H9 (cell line): ENCODE measurements at regions not wholly inside any gene's neighbourhood (a gene's known extent, or its start where the extent isn't known, plus 50 kb on each side); places are given as distances from the start of the nearest gene placed in this dataset.

Experiments used
- DNase-seq: peaks from one replicate; pipeline ENCODE4 v3.0.0-alpha.2; 2017
- H2AFZ ChIP-seq: one replicate; pipeline ENCODE4 v1.6.1; 2013; ENCODE audit warnings: mild to moderate bottlenecking, low read length, control low read depth, moderate library complexity
- H2AK5ac ChIP-seq: 2 replicates; pipeline ENCODE4 v1.6.1; 2013; ENCODE audit warnings: low read length, control low read depth, mixed read lengths; ENCODE audit not compliant: insufficient read length
- H2BK120ac ChIP-seq: one replicate; pipeline ENCODE4 v1.6.1; 2013; ENCODE audit warnings: low read depth, mild to moderate bottlenecking, low read length, control low read depth, inconsistent platforms; ENCODE audit not compliant: poor library complexity, severe bottlenecking
- H2BK12ac ChIP-seq: 2 replicates; pipeline ENCODE4 v1.6.1; 2013; ENCODE audit warnings: low read length, control low read depth, mixed read lengths, low read depth; ENCODE audit not compliant: insufficient read length
- H2BK15ac ChIP-seq: 2 replicates; pipeline ENCODE4 v1.6.1; 2013; ENCODE audit warnings: low read depth, low read length, control low read depth
- H2BK20ac ChIP-seq: one replicate; pipeline ENCODE4 v1.6.1; 2013; ENCODE audit warnings: low read depth, mild to moderate bottlenecking, low read length, control low read depth, inconsistent platforms; ENCODE audit not compliant: poor library complexity, severe bottlenecking
- H2BK5ac ChIP-seq: 2 replicates; pipeline ENCODE4 v1.6.1; 2013; ENCODE audit warnings: low read length, control low read depth, mixed read lengths; ENCODE audit not compliant: insufficient read length
- H3K14ac ChIP-seq: 2 replicates; pipeline ENCODE4 v1.6.1; 2013; ENCODE audit warnings: low read length, control low read depth; ENCODE audit not compliant: insufficient read depth
- H3K18ac ChIP-seq: 2 replicates; pipeline ENCODE4 v1.6.1; 2013; ENCODE audit warnings: low read depth, mild to moderate bottlenecking, mixed read lengths, low read length, control low read depth; ENCODE audit not compliant: insufficient read length
- H3K23ac ChIP-seq: 2 replicates; pipeline ENCODE4 v1.6.1; 2013; ENCODE audit warnings: low read length, control low read depth, mixed read lengths, low read depth; ENCODE audit not compliant: insufficient read length
- H3K23me2 ChIP-seq: 2 replicates; pipeline ENCODE4 v1.6.1; 2013; ENCODE audit warnings: low read depth, mild to moderate bottlenecking, mixed read lengths, low read length, control low read depth; ENCODE audit not compliant: insufficient read length, poor library complexity, severe bottlenecking
- H3K27ac ChIP-seq: 2 replicates; pipeline ENCODE4 v1.5.1; 2013; ENCODE audit warnings: low read length, control low read depth, mixed read lengths, low read depth; ENCODE audit not compliant: insufficient read length
- H3K27me3 ChIP-seq: 2 replicates; pipeline ENCODE4 v1.6.1; 2013; ENCODE audit warnings: low read length, control low read depth, inconsistent platforms; ENCODE audit not compliant: insufficient read depth
- H3K4ac ChIP-seq: 2 replicates; pipeline ENCODE4 v1.6.1; 2013; ENCODE audit warnings: low read depth, mild to moderate bottlenecking, control low read depth, inconsistent platforms, low read length, moderate library complexity
- H3K4me1 ChIP-seq: 2 replicates; pipeline ENCODE4 v1.6.1; 2013; ENCODE audit warnings: low read length, control low read depth, inconsistent platforms; ENCODE audit not compliant: insufficient read depth
- H3K4me2 ChIP-seq: 2 replicates; pipeline ENCODE4 v1.6.1; 2013; ENCODE audit warnings: low read length, control low read depth, mixed read lengths; ENCODE audit not compliant: insufficient read length, insufficient read depth
- H3K56ac ChIP-seq: 2 replicates; pipeline ENCODE4 v1.6.1; 2013; ENCODE audit warnings: low read depth, mild to moderate bottlenecking, mixed read lengths, low read length, control low read depth; ENCODE audit not compliant: insufficient read length
- H3K79me1 ChIP-seq: 2 replicates; pipeline ENCODE4 v1.6.1; 2013; ENCODE audit warnings: low read depth, mild to moderate bottlenecking, moderate library complexity, low read length, control low read depth, inconsistent platforms; ENCODE audit not compliant: insufficient read depth, poor library complexity, severe bottlenecking
- H3K79me2 ChIP-seq: 2 replicates; pipeline ENCODE4 v1.6.1; 2013; ENCODE audit warnings: low read length, control low read depth, inconsistent platforms; ENCODE audit not compliant: insufficient read depth
- H3K9ac ChIP-seq: 2 replicates; pipeline ENCODE4 v1.6.1; 2013; ENCODE audit warnings: low read length, control low read depth, mixed read lengths; ENCODE audit not compliant: insufficient read length; ENCODE audit errors: extremely low read depth
- H3K9me3 ChIP-seq: one replicate; pipeline ENCODE4 v1.6.1; 2013; ENCODE audit warnings: low read depth, low read length, inconsistent platforms; ENCODE audit not compliant: control insufficient read depth
- H3T11ph ChIP-seq: one replicate; pipeline ENCODE4 v1.6.1; 2013; ENCODE audit warnings: mild to moderate bottlenecking, low read length, control low read depth, inconsistent platforms
- H4K20me1 ChIP-seq: one replicate; pipeline ENCODE4 v1.6.1; 2013; ENCODE audit not compliant: control insufficient read depth, insufficient read length, insufficient read depth
- H4K5ac ChIP-seq: 2 replicates; pipeline ENCODE4 v1.6.1; 2013; ENCODE audit warnings: low read depth, mild to moderate bottlenecking, mixed read lengths, low read length, control low read depth; ENCODE audit not compliant: insufficient read length
- H4K8ac ChIP-seq: replicated peaks from 2 replicates; pipeline ENCODE4 v1.6.1; 2013; ENCODE audit warnings: low read length, control low read depth, mixed read lengths, low read depth; ENCODE audit not compliant: insufficient read length
- H4K91ac ChIP-seq: 2 replicates; pipeline ENCODE4 v1.6.1; 2013; ENCODE audit warnings: low read depth, mild to moderate bottlenecking, moderate library complexity, mixed read lengths, low read length, control low read depth; ENCODE audit not compliant: insufficient read length
- H3K27ac Mint-ChIP-seq, 3 experiments: 2 replicates in 2 of 3; 3 replicates in 1 of 3; pipeline ENCODE4 v1.8.0; 2020 to 2021; ENCODE audit warnings: mixed read lengths in 3 of 3, mild to moderate bottlenecking in 1 of 3, moderate library complexity in 1 of 3
- H3K27me3 Mint-ChIP-seq: 2 replicates; pipeline ENCODE4 v1.8.0; 2021; ENCODE audit warnings: low read depth, mild to moderate bottlenecking, moderate library complexity, mixed read lengths
- H3K36me3 Mint-ChIP-seq, 3 experiments: 2 replicates in 2 of 3; 3 replicates in 1 of 3; pipeline ENCODE4 v1.8.0; 2020 to 2021; ENCODE audit warnings: low read depth in 3 of 3, mixed read lengths in 3 of 3; ENCODE audit not compliant: insufficient read depth in 1 of 3
- H3K4me1 Mint-ChIP-seq, 2 experiments: 2 replicates each; pipeline ENCODE4 v1.8.0; 2020; ENCODE audit warnings: mixed read lengths in 2 of 2
- H3K4me3 Mint-ChIP-seq, 2 experiments: 2 replicates in 1 of 2; 3 replicates in 1 of 2; pipeline ENCODE4 v1.8.0; 2020 to 2021; ENCODE audit warnings: mild to moderate bottlenecking in 2 of 2, mixed read lengths in 2 of 2, moderate library complexity in 1 of 2
- H3K9me3 Mint-ChIP-seq, 2 experiments: 2 replicates in 1 of 2; 3 replicates in 1 of 2; pipeline ENCODE4 v1.8.0; 2020; ENCODE audit warnings: mild to moderate bottlenecking in 2 of 2, mixed read lengths in 2 of 2, moderate library complexity in 1 of 2
- whole genome bisulfite sequencing: extraction: QIAGEN DNeasy Blood & Tissue Kit; methylation state at CpG from one replicate; pipeline ENCODE4 v1.1.7; 2013; ENCODE audit warnings: missing lambda C conversion rate, low lambda C conversion rate, mixed read lengths; ENCODE audit not compliant: insufficient read length; ENCODE audit errors: extremely low coverage; 5-methylcytosine and 5-hydroxymethylcytosine counted together
- TF ChIP-seq, protein P1 (sequence below): fragments of 200-600 bp; sonication (generic); conservative IDR thresholded peaks from 3 replicates; pipeline ENCODE4 v1.8.0; 2021; ENCODE audit warnings: antibody characterized with exemption, mild to moderate bottlenecking

DNA sequence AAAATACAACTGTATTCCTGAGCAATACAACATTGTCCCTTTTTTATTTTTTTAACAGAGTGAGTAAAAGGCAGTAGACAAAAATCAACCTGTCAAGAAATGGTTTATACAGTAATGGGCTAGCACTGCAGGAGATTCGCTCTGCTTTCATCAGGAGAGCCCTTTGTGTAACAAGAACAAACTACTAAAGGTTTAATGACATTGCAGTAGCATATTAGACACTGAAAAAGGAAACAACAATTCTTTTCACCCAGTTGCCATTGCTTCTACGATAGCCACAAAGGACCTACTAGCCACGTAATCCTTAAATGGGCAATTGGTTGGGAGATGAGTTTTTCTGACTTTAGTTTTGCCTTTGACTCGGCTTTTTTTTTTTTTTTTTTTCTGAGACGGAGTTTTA is 319.8 kb upstream of the TRPM3 start:
- no peaks in the 10 kb centered on the region for H3K9me3 ChIP-seq
- no peak overlapping the region for H3K4ac ChIP-seq
- Mint-ChIP-seq H3K9me3 (no peaks in the 10 kb centered on the region), H3K4me3 (no peak overlapping the region), H3K36me3 (no peaks in the 10 kb centered on the region), H3K27me3 (peaks cover 14% of the 10 kb centered on the region), H3K27ac (no peak overlapping the region), H3K4me1 (peaks cover 7 to 16% of the 10 kb centered on the region in 2 experiments)
- no peak overlapping the region for H2AK5ac ChIP-seq
- no peak overlapping the region for H3K9ac ChIP-seq
- no peak for DNase-seq
- H4K20me1 ChIP-seq: no peaks in the 10 kb centered on the region
- no peaks in the 10 kb centered on the region for H3K79me1 ChIP-seq
- TF ChIP-seq, protein P1, sequence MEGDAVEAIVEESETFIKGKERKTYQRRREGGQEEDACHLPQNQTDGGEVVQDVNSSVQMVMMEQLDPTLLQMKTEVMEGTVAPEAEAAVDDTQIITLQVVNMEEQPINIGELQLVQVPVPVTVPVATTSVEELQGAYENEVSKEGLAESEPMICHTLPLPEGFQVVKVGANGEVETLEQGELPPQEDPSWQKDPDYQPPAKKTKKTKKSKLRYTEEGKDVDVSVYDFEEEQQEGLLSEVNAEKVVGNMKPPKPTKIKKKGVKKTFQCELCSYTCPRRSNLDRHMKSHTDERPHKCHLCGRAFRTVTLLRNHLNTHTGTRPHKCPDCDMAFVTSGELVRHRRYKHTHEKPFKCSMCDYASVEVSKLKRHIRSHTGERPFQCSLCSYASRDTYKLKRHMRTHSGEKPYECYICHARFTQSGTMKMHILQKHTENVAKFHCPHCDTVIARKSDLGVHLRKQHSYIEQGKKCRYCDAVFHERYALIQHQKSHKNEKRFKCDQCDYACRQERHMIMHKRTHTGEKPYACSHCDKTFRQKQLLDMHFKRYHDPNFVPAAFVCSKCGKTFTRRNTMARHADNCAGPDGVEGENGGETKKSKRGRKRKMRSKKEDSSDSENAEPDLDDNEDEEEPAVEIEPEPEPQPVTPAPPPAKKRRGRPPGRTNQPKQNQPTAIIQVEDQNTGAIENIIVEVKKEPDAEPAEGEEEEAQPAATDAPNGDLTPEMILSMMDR: no peak
- H3K27ac ChIP-seq: no peak overlapping the region
- H2BK120ac ChIP-seq: no peak overlapping the region
- no peak overlapping the region for H2BK20ac ChIP-seq
- H3K23ac ChIP-seq: no peak overlapping the region
- H3K23me2 ChIP-seq: peaks cover 6% of the 10 kb centered on the region
- H2BK12ac ChIP-seq: no peak overlapping the region
- no peaks in the 10 kb centered on the region for H3K79me2 ChIP-seq
- WGBS: no CpG with 5 or more reads among the region's 5 CpGs
- no peaks in the 10 kb centered on the region; the same call in 1 of the 2 replicates for H3K4me1 ChIP-seq
- H4K5ac ChIP-seq: no peak overlapping the region
- no peak overlapping the region for H3K56ac ChIP-seq
- no peak overlapping the region for H2AFZ ChIP-seq
- H3K18ac ChIP-seq: no peak overlapping the region
- H2BK5ac ChIP-seq: no peak overlapping the region
- H4K91ac ChIP-seq: no peak overlapping the region
- no peak overlapping the region for H2BK15ac ChIP-seq
- no peak overlapping the region for H4K8ac ChIP-seq
- no peak overlapping the region for H3T11ph ChIP-seq
- H3K4me2 ChIP-seq: no peak overlapping the region
- H3K27me3 ChIP-seq: no peaks in the 10 kb centered on the region
- H3K14ac ChIP-seq: no peak overlapping the region
